NCI-H128 (cell line): ENCODE measurements at regions not wholly inside any gene's neighbourhood (a gene's known extent, or its start where the extent isn't known, plus 50 kb on each side); places are given as distances from the start of the nearest gene placed in this dataset.

Experiments used
- DNase-seq: peaks from one replicate; lab custom pipeline; 2025; ENCODE audit not compliant: unreplicated experiment; lab: John Stamatoyannopoulos, UW

DNA sequence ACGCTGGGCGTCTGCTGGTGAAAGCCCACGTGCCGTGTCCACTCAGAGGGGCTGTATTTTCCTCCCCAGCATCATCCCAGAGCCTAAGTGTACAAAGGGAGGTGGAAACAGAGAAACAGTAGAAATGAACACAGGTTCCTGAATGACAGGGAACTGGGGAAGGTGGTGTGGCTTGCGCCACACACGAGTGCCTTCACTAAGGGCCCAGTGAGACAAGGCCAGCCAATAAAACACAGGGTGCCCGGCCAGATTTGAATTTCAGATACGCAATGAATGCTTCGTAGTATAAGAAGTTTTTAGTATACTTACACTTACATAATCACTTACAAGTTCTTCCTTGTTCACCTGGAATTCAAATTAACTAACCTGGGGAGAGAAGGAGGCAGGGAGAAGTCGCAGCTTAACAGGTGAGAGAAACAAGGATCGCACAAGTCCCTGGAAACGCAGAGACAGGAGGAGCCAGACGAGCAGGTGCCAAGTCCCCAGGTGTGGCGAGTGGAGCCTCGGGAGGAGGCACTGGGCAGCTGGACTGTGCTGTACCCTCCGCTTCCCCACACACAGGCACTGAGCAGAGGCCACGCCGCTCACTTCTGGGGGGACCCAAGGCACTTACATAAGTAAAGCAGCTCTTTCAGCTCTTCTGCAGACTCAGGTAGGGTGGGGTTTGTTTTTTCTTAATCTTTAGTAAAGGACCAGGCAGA is 105.2 kb upstream of the MGMT start:
- no peak for DNase-seq

DNA sequence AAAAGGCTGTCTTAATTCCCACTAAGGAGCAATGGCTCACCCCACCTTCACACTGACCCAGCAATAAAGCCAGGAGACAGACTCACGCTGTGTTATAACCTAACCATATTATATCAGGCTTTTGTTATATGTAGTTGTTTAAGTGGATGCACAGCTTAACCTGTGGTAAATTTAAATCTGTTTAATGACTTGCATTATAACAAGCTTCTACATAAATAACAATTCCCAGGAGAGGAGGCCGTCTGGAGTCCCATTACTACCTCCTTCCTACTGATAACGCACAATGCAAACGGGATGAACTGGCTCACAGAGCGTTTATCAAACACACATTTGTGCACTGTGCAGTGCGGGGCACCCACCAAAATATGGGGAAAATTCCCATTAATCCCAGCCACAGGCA is 102.1 kb upstream of the MGMT start:
- DNase-seq, result no peak

DNA sequence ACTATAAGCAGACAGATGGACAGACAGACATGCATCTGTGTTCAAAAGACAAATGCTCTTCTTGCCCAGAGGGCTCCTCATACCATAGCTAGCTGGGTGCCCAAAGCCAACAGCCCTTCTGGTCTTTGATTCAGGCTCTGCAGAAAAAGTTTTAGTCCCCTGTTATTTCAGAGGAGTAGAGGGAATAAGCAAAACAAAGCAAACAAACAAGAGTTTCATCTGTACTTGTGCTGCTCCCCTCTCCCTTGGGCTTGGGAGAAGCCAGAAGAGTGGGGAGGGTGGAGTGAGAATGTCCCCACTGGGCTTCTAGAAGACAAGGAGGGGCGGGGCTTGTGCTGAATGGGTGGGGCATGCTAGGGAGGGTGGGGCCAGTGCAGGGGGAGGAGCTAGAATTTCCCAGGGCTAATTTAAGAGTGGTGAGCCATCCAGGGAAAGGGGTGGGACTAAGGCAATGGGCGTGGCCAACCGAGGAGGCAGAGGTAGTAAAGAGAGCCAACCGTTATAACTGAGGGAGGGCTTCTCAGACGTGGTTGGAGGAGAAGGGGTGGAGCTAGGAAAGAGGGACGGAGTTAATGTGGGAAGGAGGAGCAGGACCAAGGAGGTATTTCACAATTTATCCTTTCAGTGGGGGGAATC is 101.2 kb upstream of the MGMT start:
- DNase-seq, result no peak

DNA sequence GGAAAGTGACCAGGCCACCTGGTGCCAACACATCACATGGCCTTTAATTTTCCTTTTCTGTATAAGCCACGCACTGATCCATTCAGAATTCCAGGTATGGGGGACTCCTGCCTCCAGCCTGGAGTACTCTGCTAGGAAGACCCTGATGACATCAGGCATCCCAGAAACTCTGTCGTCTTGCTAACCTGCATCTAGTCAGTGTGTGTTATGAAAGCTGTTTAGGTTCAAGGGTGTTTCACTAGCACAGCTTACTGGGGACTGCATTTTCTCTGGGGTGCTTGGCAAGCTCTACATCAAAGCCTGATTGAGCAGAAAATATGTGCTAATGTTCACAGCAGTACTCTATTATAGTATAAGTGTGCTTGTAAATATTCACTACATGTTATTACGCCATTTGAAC is 100.6 kb upstream of the MGMT start:
- no peak for DNase-seq

DNA sequence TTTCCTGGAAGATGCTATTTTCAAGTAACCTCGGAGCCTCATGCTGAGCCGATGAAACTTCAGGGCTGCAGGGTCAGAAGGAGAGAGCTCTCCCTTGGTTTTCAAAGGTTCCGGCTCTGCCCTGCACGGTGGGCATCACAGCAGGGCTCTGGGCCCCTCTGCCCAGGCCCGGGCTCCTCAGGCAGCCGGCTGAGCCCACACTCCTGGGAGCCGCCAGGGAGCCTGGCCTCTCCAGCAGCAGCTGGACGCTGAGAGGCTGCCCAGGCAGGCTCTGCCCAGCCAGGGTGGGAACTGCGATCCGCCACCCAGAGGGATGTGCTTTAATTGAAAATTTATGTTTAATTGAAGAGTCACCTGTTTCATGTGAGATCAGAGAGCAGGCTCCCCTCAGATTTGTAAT is 97.5 kb upstream of the MGMT start:
- no peak for DNase-seq

DNA sequence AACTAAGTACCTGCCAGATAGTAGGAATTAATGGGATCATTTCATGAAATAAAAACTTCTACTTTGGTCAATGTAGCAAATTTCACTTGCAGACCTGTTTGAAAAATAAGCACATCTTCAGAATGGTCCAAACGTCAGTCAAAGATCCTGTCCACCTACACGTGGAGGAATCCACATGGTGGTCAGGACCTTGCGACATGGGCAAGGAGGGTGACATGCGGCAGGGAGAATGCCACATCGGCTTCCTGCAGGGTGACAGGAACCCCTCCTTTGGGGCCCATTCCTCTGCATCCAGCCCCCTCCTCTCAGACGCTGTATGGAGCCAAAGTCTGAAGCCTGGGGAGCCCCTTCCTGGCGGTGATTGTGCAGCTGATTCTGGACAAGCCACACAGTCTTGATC is 95.5 kb upstream of the MGMT start:
- DNase-seq, result no peak

DNA sequence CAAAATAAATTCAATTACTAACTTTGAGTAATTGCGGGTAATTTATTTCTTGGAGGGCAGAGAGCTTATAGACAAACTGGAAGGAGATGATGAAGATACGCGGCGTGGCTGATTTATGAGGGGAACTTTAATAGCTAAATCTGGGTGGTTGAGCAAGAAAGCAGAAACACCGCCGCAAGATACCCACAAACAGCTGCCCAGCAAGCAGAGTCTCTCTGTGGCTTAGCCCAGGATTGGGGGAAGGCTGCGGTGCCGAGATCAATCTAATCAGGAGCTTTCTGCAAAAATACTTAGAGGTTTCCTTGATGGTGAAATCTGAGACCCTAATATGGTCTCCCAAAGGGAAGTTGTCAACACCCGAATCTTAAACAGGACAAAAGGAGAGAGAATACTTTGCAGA is 94.9 kb upstream of the MGMT start:
- DNase-seq, result no peak

DNA sequence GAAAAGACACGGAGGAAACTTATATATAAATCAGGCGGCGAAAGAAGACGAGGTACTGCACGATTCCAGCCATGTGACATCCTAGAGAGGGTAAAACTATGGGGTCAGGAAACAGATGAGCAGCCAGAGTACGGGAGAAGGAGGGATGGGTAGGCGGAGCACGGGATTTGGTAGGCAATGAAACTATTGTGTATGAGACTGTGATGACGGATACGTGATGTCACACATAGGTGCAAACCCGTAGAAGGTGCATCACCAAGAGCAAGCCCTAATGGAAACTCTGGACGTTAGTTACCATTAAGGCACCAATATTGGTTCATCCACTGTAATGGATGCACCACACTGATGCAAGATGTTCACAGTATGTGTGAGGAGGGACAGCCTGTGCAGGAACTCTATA is 93.8 kb upstream of the MGMT start:
- DNase-seq, result no peak

DNA sequence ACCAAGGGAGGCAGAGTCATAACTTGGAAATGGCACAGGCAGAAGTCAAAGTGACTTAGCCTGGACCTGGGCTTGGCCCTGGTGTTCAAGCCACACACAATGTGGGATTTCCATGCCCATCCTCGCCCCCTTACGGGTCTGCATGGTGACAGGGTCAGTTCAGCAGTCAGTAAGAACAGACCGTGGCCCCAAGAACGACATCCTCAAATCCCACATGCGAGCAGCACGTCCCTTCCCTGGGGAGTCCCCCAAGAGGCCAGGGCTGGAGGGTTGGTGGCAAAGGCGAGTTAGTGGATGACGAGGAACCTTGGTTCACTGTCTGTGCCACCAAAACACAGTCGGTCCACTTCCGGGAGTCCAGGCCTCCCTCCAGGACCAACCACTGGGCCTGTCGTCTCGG is 93.3 kb upstream of the MGMT start:
- DNase-seq, result no peak

DNA sequence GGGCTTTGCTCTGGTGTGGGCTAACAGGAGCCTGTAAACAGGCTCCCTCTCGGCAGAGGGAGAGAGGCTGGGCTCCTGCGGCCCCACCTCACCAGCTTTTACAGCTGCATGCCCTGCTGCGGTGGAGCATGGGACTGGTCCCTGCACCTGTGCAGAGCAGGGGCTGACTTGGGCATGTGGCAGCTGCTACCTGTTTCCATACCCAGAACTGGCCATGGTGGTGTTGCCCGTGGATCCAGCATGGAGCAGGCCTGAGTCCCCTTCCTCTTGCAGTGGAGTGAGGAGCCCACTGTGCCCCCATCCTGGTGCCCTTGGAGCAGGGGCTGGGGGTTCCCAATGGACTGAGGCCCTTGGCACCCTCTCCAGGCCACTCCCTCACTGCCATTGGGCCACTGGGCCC is 91.9 kb upstream of the MGMT start:
- DNase-seq, result no peak

DNA sequence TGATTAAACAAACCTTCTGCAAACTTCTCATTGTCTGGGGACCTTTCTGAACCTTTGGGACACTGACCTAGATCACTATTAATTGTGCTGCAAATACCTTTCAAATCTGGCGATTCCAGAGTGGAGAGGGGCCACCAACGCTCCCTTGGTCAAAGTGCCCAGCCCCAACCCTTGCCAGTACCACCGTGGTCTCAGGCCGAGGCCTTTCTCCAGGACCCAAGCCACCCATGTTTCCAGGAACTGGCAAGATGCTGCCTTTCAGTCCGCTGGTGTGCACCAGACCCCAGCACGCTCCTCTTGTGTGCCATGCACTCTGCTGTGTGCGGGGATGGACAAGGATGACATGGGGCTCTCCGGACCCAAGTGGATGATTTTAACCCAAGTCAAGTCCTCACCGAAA is 91.1 kb upstream of the MGMT start:
- no peak for DNase-seq

DNA sequence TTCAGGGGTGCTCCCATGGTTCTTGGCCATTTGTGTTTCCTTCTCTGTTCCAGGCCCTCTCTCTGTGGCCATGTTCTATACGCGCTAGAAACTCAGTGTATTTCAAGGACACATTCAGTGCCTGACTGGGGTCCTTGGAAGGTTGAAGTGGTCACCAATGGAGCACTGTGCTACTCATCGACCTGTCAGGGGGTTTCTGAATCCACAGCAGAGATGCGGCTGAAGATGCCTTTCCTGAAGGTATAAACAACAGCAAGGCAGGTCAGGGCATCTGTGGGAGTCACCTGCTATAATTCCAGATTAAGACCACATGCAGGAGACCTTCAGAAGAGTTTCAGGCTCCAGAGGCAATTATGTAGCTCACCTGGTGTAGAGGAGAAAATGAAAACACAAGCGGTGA is 86.8 kb upstream of the MGMT start:
- no peak for DNase-seq

DNA sequence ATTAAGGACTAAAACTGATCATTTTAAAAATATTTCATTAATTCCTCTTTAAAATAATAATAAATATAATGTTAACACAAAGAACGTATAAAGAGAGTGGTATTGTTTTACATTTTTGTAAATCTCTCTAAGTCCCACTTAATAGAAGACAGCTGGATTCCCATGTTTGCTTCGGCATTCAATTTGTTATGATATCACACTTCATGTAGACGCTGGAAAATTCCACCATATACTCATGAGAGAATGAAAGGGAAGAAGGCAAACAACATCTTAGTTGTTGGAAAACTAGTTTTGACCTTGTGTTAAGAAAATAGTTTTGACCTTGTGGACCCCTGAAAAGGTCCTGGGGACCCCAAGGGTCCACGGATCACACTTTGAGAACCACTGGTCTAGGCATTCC is 85.3 kb upstream of the MGMT start:
- no peak for DNase-seq

DNA sequence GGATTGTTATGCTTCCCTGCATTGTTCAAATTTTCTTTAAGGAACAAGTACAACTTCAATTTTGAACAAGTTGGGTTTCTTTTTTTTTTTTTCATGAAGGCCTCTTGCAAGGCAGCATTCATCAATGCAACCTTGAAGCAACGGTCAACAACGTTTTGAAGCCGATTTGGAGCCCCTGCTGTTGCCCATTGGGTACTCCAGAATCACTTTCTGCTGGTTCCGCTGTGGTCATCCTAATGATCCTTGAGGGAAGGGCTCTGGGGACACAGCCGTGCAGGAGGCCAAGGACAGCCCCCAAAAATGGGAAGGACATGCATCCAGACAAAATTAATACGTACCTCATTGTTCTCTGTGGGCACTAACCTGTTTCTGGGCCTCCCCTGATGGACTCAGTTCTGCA is 84.6 kb upstream of the MGMT start:
- DNase-seq, result no peak

DNA sequence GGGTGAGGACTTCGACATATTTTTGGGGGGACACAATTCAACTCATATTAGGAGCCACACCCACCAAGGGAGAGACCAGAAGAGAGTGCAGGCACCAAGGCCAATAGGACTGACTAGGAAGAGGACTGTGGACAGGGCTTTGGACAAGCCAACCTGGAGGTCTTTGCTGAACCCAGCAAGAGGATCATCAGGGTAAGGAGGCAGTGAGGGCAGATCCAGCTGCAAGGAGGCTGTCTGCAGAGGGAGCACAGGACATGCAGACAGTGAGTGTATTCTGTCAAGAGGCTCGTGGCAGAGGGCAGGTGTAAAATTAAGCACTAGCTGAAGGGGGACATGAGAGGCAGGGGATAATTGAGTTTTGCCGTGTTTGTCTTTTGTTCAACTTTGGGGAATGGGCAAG is 83.4 kb upstream of the MGMT start:
- no peak for DNase-seq

DNA sequence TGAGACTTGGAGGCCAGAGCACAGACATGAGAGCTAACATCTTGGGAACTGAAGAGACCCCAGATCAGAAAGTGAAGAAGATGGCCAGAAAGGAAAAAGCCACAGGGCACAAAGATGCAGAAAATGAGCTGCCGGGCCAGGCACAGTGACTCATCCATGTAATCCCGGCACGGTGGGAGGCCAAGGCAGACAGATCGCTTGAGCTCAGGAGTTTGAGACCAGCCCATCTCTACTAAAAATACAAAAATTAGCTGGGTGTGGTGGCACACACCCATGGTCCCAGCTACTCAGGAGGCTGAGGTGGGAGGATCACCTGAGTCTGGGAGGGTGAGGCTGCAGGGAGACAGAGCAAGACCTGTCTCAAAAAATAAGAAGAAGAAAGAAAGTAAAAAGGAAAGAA is 81.4 kb upstream of the MGMT start:
- DNase-seq, result no peak

DNA sequence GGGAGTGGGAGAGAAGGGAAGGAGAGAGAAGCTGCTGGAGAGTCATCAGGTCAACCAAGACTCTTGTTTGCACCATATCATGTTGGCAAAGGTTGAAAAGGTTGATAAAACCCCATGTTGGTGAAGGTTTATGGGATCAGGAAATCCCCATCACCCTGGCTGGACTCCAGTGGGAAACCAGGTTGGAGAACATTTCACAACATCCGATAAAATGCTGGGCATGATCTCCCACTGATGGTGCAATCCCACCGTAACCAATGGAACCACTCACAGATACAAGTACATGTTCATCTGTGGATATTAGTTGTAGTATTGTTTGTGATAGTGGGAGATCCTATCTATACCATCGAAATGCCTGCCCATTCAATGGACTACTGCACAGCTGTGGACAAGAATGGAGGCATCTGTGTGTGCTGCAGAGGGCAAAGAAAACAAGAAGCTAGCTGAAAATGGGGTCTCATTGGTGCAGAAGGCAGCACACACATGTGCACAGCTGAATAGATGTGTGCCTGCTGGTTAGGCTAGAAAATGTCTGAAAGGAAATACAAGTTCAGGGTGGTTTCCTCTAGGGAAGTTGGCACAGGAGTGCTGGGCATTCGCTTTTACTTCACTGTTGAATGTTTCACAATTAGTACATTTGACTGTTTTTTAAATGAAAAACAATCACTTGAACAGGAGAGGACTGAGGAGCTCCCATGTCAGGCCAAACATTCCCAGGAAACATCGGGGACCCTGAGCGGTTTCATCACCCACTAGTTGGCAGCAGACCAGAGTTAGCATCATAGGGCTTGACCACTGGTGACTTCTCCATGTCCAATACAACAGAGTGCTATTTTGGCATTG is 80.4 kb upstream of the MGMT start:
- DNase-seq, result no peak

DNA sequence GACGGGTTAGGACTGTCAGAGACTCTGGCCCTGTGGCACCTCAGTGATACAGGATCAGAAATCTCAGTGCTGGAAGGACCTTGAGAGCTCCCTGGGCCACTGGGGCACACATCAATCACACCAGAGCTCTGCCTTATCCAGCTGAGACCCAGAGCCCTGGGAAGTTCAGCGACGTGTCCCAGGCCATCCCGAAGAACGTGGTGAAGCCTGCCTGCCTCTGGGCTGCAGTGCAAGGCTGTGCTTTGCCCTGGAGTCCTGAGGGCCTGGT is 79.8 kb upstream of the MGMT start:
- no peak for DNase-seq

DNA sequence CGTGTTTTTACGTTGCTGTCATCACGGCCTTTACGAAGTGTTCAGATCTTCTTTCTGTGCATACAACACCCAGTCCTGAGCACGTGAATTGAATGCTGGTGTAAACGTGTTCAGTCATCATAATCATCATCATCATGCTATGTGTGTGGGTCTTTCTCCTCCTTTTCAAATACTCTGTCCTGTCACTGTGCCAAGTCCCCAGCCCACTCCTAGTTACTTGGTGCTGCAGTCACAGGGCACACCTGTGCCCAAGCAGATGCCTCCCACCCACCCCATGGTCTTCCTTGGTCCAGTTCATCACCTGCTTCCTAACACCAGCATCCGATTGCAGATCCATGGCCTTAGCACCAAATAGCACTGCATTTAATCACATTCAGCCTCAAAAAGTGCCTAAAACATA is 78.6 kb upstream of the MGMT start:
- no peak for DNase-seq

DNA sequence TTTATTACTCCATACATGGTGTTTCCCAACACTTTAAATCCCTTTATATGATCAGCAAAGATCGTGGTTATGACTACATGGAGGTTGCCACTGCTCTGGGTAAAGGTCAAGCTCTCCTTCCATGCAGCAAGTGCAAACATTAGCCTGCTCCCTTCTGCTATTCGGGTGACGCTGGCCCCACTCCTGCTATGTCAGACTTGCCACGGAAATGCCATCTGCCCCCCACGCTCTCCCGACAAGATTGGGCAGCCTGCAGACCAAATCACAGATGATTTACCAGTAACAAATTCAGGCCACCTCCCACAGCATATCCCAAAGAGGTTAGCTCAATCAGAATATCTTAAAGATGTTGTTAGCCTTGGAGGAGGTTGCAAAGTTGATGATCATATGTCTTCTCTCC is 77.8 kb upstream of the MGMT start:
- DNase-seq, result no peak

DNA sequence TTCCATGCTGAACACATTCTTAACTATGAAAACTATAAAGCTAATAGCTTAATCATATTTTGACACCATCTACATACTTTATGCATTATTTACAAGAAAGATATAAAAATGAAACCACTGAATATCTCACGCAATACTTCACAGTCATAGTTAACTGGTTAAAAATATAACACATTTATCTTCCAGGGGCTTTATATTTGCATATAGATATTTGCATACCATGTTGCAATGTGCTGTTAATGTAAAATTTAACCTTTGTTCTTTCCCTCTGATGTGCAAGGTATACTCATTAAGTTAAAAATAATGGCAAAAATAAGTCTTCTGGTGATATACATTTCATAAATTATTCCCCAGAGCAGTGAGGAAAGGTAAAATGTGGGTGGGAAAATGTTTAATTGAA is 76.9 kb upstream of the MGMT start:
- no peak for DNase-seq

DNA sequence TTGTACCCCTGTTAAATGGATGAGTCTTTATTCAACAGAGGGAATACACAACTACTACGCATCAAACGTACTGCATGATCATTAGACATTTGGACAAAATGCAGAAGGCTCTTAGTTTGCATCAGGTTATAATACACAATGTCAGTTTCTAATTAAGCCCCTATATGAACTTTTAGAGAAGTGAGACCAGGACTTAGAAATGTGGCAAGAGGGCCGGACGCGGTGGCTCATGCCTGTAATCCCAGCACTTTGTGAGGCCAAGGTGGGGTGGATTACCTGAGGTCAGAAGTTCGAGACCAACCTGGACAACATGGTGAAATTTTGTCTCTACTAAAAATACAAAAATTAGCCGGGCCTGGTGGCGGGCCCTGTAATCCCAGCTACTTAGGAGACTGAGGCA is 76.3 kb upstream of the MGMT start:
- no peak for DNase-seq

DNA sequence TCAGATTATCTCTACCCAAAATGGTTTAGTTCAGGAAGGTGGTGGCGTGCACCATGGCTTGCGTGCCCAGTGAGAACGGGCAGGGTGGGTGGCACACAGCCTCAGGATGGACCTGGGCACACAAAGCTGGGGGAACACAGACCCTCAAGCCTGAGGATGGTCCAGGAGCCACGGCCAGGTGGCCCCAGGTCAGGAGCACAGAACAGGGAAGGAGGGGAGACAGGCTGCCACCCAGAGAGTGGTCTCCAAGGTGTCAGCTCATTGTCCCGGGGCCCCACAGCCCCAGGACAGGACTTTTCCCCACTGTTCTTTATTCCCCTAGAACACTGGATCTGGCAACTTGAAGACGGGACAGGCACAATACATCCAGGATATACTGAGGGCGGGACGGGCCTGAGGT is 75.6 kb upstream of the MGMT start:
- no peak for DNase-seq
